HL-60 (cell line): ENCODE measurements at regions not wholly inside any gene's neighbourhood (a gene's known extent, or its start where the extent isn't known, plus 50 kb on each side); places are given as distances from the start of the nearest gene placed in this dataset.

ENCODE experiments used
- POLR2AphosphoS5 ChIP-seq: IDR thresholded peaks from 2 replicates; pipeline ENCODE4 v1.6.1; 2012; ENCODE audit warnings: low read depth
- SPI1 ChIP-seq: IDR thresholded peaks from 2 replicates; pipeline ENCODE4 v1.6.1; 2012; ENCODE audit warnings: low read depth, mild to moderate bottlenecking, borderline replicate concordance
- TF ChIP-seq, protein P1 (sequence below): IDR thresholded peaks from one replicate; pipeline ENCODE4 v1.5.1; 2011; ENCODE audit warnings: low read length, control low read depth, inconsistent platforms; ENCODE audit not compliant: insufficient read depth

GRCh38 chr15:29428925-29429573 lies 159.4 kb upstream of the NSMCE3 start:
- TF ChIP-seq, protein P1, sequence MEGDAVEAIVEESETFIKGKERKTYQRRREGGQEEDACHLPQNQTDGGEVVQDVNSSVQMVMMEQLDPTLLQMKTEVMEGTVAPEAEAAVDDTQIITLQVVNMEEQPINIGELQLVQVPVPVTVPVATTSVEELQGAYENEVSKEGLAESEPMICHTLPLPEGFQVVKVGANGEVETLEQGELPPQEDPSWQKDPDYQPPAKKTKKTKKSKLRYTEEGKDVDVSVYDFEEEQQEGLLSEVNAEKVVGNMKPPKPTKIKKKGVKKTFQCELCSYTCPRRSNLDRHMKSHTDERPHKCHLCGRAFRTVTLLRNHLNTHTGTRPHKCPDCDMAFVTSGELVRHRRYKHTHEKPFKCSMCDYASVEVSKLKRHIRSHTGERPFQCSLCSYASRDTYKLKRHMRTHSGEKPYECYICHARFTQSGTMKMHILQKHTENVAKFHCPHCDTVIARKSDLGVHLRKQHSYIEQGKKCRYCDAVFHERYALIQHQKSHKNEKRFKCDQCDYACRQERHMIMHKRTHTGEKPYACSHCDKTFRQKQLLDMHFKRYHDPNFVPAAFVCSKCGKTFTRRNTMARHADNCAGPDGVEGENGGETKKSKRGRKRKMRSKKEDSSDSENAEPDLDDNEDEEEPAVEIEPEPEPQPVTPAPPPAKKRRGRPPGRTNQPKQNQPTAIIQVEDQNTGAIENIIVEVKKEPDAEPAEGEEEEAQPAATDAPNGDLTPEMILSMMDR = no peak
- no peak for TF ChIP-seq POLR2AphosphoS5
- no peak for TF ChIP-seq SPI1
